ENCODE measurements at regions not wholly inside any gene's neighbourhood (a gene's known extent, or its start where the extent isn't known, plus 50 kb on each side); places are given as distances from the start of the nearest gene placed in this dataset.

GRCh38 chrX:120727911-120728310 is 98.1 kb upstream of the C1GALT1C1 start:
- Histone ChIP-seq H3K4me1 (no peaks in the 10 kb centered on the region), H3K9me3 (no peaks in the 10 kb centered on the region), H3K27ac (no peak overlapping the region), H3K27me3 (no peaks in the 10 kb centered on the region), H3K4me3 (no peak overlapping the region), H3K36me3 (no peaks in the 10 kb centered on the region)
- TF ChIP-seq, protein P1, sequence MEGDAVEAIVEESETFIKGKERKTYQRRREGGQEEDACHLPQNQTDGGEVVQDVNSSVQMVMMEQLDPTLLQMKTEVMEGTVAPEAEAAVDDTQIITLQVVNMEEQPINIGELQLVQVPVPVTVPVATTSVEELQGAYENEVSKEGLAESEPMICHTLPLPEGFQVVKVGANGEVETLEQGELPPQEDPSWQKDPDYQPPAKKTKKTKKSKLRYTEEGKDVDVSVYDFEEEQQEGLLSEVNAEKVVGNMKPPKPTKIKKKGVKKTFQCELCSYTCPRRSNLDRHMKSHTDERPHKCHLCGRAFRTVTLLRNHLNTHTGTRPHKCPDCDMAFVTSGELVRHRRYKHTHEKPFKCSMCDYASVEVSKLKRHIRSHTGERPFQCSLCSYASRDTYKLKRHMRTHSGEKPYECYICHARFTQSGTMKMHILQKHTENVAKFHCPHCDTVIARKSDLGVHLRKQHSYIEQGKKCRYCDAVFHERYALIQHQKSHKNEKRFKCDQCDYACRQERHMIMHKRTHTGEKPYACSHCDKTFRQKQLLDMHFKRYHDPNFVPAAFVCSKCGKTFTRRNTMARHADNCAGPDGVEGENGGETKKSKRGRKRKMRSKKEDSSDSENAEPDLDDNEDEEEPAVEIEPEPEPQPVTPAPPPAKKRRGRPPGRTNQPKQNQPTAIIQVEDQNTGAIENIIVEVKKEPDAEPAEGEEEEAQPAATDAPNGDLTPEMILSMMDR (IDR thresholded peaks at IDR 0.05), result no peak
- TF ChIP-seq POLR2A (IDR thresholded peaks at IDR 0.05), result no peak
- DNase-seq, result no peak
- intact Hi-C loops (cut with DNase I), result no loop called here

GRCh38 chrX:120727452-120727851 is 97.6 kb upstream of the C1GALT1C1 start:
- Histone ChIP-seq H3K27ac (no peak overlapping the region), H3K36me3 (no peaks in the 10 kb centered on the region), H3K4me3 (no peak overlapping the region), H3K9me3 (no peaks in the 10 kb centered on the region), H3K4me1 (no peaks in the 10 kb centered on the region), H3K27me3 (no peaks in the 10 kb centered on the region)
- intact Hi-C loops (cut with DNase I), result no loop called here
- no peak for DNase-seq
- TF ChIP-seq, protein P1 (IDR thresholded peaks at IDR 0.05), result no peak
- TF ChIP-seq POLR2A (IDR thresholded peaks at IDR 0.05), result no peak
- WGBS, 2 donors, result 31% methylated on average over 2 of the region's 2 CpGs; no CpG with 5 or more reads in 1 of the 2 donors

GRCh38 chrX:120726294-120726693 is 96.4 kb upstream of the C1GALT1C1 start:
- no peak overlapping the region for H3K4me3 ChIP-seq
- no peaks in the 10 kb centered on the region for H3K4me1 ChIP-seq
- H3K27me3 ChIP-seq, result no peaks in the 10 kb centered on the region
- no peaks in the 10 kb centered on the region for H3K9me3 ChIP-seq
- H3K27ac ChIP-seq, result no peak overlapping the region
- intact Hi-C loops (cut with DNase I), result no loop called here
- no peak for TF ChIP-seq POLR2A (IDR thresholded peaks at IDR 0.05)
- TF ChIP-seq, protein P1 (IDR thresholded peaks at IDR 0.05), result no peak
- H3K36me3 ChIP-seq, result no peaks in the 10 kb centered on the region
- no peak for DNase-seq
- 34 to 100% methylated on average over 1 to 2 of the region's 2 CpGs for WGBS, 2 donors

GRCh38 chrX:120725874-120726273 is 96.0 kb upstream of the C1GALT1C1 start:
- Histone ChIP-seq H3K27ac (no peak overlapping the region), H3K9me3 (no peaks in the 10 kb centered on the region), H3K36me3 (no peaks in the 10 kb centered on the region), H3K27me3 (no peaks in the 10 kb centered on the region), H3K4me3 (no peak overlapping the region), H3K4me1 (no peaks in the 10 kb centered on the region)
- intact Hi-C loops (cut with DNase I), result no loop called here
- no peak for DNase-seq
- WGBS, 2 donors, result 60 to 86% methylated on average over 1 of the region's 1 CpG
- no peak for TF ChIP-seq POLR2A (IDR thresholded peaks at IDR 0.05)
- TF ChIP-seq, protein P1 (IDR thresholded peaks at IDR 0.05), result no peak

DNA sequence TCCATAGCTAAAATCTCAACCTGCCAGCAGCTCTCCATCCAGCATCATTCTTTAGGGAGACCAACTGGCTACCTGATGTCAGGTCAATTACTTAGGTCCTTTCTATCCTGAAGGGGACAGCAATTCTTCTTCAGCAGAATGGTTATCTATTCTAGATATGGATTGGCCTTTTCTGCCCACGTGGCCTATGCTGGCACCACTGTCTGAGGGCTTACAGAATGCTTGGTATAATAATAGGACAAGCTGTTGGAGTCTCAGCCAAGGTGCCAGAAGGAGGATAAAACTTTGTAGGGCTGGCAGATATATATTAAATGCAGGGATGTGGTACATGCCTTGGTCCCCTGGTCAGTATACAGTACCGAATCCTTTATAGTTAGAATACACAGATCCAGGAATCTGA is 89.8 kb upstream of the C1GALT1C1 start:
- WGBS, 2 donors, result 59 to 68% methylated on average over 2 of the region's 2 CpGs
- Histone ChIP-seq H3K4me1 (no peaks in the 10 kb centered on the region), H3K9me3 (no peaks in the 10 kb centered on the region), H3K27ac (no peak overlapping the region), H3K27me3 (no peaks in the 10 kb centered on the region), H3K36me3 (no peaks in the 10 kb centered on the region), H3K4me3 (no peak overlapping the region)
- no peak for TF ChIP-seq POLR2A (IDR thresholded peaks at IDR 0.05)
- TF ChIP-seq, protein P1 (IDR thresholded peaks at IDR 0.05), result no peak
- intact Hi-C loops (cut with DNase I), result no loop called here
- DNase-seq, result no peak

Data from esophagus squamous epithelium (tissue), 5 donors.